ENCODE measurements at regions not wholly inside any gene's neighbourhood (a gene's known extent, or its start where the extent isn't known, plus 50 kb on each side); places are given as distances from the start of the nearest gene placed in this dataset.

- no peak for TF ChIP-seq POLR2A (IDR thresholded peaks at IDR 0.05)
- TF ChIP-seq, protein P1, sequence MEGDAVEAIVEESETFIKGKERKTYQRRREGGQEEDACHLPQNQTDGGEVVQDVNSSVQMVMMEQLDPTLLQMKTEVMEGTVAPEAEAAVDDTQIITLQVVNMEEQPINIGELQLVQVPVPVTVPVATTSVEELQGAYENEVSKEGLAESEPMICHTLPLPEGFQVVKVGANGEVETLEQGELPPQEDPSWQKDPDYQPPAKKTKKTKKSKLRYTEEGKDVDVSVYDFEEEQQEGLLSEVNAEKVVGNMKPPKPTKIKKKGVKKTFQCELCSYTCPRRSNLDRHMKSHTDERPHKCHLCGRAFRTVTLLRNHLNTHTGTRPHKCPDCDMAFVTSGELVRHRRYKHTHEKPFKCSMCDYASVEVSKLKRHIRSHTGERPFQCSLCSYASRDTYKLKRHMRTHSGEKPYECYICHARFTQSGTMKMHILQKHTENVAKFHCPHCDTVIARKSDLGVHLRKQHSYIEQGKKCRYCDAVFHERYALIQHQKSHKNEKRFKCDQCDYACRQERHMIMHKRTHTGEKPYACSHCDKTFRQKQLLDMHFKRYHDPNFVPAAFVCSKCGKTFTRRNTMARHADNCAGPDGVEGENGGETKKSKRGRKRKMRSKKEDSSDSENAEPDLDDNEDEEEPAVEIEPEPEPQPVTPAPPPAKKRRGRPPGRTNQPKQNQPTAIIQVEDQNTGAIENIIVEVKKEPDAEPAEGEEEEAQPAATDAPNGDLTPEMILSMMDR (IDR thresholded peaks at IDR 0.05): no peak
Observed at GRCh38 chrX:576904-577560, 53.6 kb upstream of the SHOX start.

Measured in esophagus squamous epithelium (tissue), 4 donors.